Astrocyte (in vitro differentiated cells and primary cell): ENCODE measurements at regions not wholly inside any gene's neighbourhood (a gene's known extent, or its start where the extent isn't known, plus 50 kb on each side); places are given as distances from the start of the nearest gene placed in this dataset.

Experiments used
- CTCF ChIP-seq: IDR thresholded peaks from 2 replicates; pipeline ENCODE4 v1.5.1; 2011; ENCODE audit warnings: low read depth, mild to moderate bottlenecking, inconsistent platforms, low read length, moderate library complexity; ENCODE audit not compliant: insufficient read depth
- EZH2 ChIP-seq: IDR thresholded peaks from 2 replicates; pipeline ENCODE4 v1.6.1; 2012; ENCODE audit warnings: mild to moderate bottlenecking, low read length, inconsistent platforms; ENCODE audit not compliant: insufficient read depth

DNA sequence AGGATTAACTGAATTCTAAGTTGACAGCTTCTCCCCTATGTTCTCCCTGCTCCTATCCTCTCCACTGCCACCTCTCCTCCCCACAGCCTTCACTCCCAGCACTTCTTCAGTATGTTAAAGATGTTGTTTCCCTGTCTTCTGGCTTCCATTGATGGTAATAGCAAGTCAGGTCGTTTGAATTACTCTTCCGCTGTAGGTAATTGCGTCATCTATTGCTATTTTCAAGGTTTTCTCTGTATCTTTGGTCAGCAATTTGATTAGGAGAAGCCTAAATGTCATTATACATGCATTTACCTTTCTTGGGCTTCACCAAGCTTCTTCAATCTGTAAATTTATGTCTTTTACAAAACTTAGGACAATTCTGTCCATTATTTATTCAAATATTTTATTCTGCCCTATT, 377.3 kb upstream of the KLF12 start:
- no peak for TF ChIP-seq CTCF
- TF ChIP-seq EZH2, result no peak
